ENCODE measurements at regions not wholly inside any gene's neighbourhood (a gene's known extent, or its start where the extent isn't known, plus 50 kb on each side); places are given as distances from the start of the nearest gene placed in this dataset.
"Not testable (repeated sequence)": the region's sequence is repeated elsewhere in the genome, so short reads cannot be mapped to it uniquely, and the experiment has no call there.

GRCh38 chr3:106485802-106486201 lies 617.0 kb upstream of the CBLB start:
- Histone ChIP-seq H3K36me3 (ENCODE audit: control insufficient read depth, insufficient read depth, low read length) (no peaks in the 10 kb centered on the region), H3K9ac (no peak overlapping the region), H3K4me2 (ENCODE audit: low read length) (no peak overlapping the region), H3K4me1 (no peaks in the 10 kb centered on the region), H3K4me3 (ENCODE audit: low read depth, low read length) (no peak overlapping the region), H3K9me3 (ENCODE audit: control insufficient read depth, low read length) (no peaks in the 10 kb centered on the region), H3K79me2 (no peaks in the 10 kb centered on the region), H2AFZ (no peak overlapping the region), H3K27ac (no peak overlapping the region), H3K27me3 (ENCODE audit: control insufficient read depth, insufficient read depth, low read length) (no peaks in the 10 kb centered on the region)
- no peak for TF ChIP-seq CTCF (IDR thresholded peaks at IDR 0.05)

- H3K9ac ChIP-seq; H3K36me3 ChIP-seq (ENCODE audit: control insufficient read depth, insufficient read depth, low read length); H3K27me3 ChIP-seq (ENCODE audit: control insufficient read depth, insufficient read depth, low read length); H2AFZ ChIP-seq; H3K9me3 ChIP-seq (ENCODE audit: control insufficient read depth, low read length); H3K4me1 ChIP-seq; H3K4me2 ChIP-seq (ENCODE audit: low read length); H3K79me2 ChIP-seq; H3K4me3 ChIP-seq (ENCODE audit: low read depth, low read length); H3K27ac ChIP-seq: not testable (repeated sequence)
These were observed 618.3 kb upstream of the CBLB start for GRCh38 chr3:106486945-106487639.

- Histone ChIP-seq H3K79me2 (no peaks in the 10 kb centered on the region), H3K4me3 (ENCODE audit: low read depth, low read length) (no peak overlapping the region), H3K27ac (no peak overlapping the region), H3K36me3 (ENCODE audit: control insufficient read depth, insufficient read depth, low read length) (no peaks in the 10 kb centered on the region), H3K27me3 (ENCODE audit: control insufficient read depth, insufficient read depth, low read length) (no peaks in the 10 kb centered on the region), H3K9me3 (ENCODE audit: control insufficient read depth, low read length) (no peaks in the 10 kb centered on the region), H3K9ac (no peak overlapping the region), H2AFZ (no peak overlapping the region), H3K4me2 (ENCODE audit: low read length) (no peak overlapping the region), H3K4me1 (no peaks in the 10 kb centered on the region)
- TF ChIP-seq CTCF (IDR thresholded peaks at IDR 0.05) = no peak
These were observed 619.5 kb upstream of the CBLB start for GRCh38 chr3:106488331-106488730.

- Histone ChIP-seq H3K9ac (no peak overlapping the region), H3K9me3 (ENCODE audit: control insufficient read depth, low read length) (no peaks in the 10 kb centered on the region), H3K79me2 (no peaks in the 10 kb centered on the region), H3K4me2 (ENCODE audit: low read length) (no peak overlapping the region), H2AFZ (no peak overlapping the region), H3K36me3 (ENCODE audit: control insufficient read depth, insufficient read depth, low read length) (no peaks in the 10 kb centered on the region), H3K27me3 (ENCODE audit: control insufficient read depth, insufficient read depth, low read length) (no peaks in the 10 kb centered on the region), H3K27ac (no peak overlapping the region), H3K4me1 (peaks cover 2% of the 10 kb centered on the region), H3K4me3 (ENCODE audit: low read depth, low read length) (no peak overlapping the region)
- TF ChIP-seq CTCF (IDR thresholded peaks at IDR 0.05) = no peak
These were observed 623.0 kb upstream of the CBLB start for GRCh38 chr3:106491796-106492195.

GRCh38 chr3:106508331-106508893 lies 639.6 kb upstream of the CBLB start:
- Histone ChIP-seq H3K9me3 (ENCODE audit: control insufficient read depth, low read length) (peaks cover 2% of the 10 kb centered on the region), H3K9ac (no peak overlapping the region), H3K4me3 (ENCODE audit: low read depth, low read length) (no peak overlapping the region), H2AFZ (no peak overlapping the region), H3K27ac (no peak overlapping the region), H3K4me2 (ENCODE audit: low read length) (no peak overlapping the region), H3K27me3 (ENCODE audit: control insufficient read depth, insufficient read depth, low read length) (no peaks in the 10 kb centered on the region), H3K36me3 (ENCODE audit: control insufficient read depth, insufficient read depth, low read length) (no peaks in the 10 kb centered on the region), H3K79me2 (no peaks in the 10 kb centered on the region), H3K4me1 (no peaks in the 10 kb centered on the region)
- TF ChIP-seq CTCF (IDR thresholded peaks at IDR 0.05) = no peak

Data from parathyroid adenoma (tissue), 2 donors.